PC-3 (cell line): ENCODE measurements at regions not wholly inside any gene's neighbourhood (a gene's known extent, or its start where the extent isn't known, plus 50 kb on each side); places are given as distances from the start of the nearest gene placed in this dataset.
"Not testable (repeated sequence)": the region's sequence is repeated elsewhere in the genome, so short reads cannot be mapped to it uniquely, and the experiment has no call there.

Experiments used
- ATAC-seq: fragments of 200-7000 bp; cut with Tn5 transposase; 2 replicates; pipeline ENCODE4 v1.9.1; 2020; ENCODE audit warnings: mild to moderate bottlenecking, moderate library complexity
- BruUV-seq: library from RNA; stranded (reverse); fragments of 400-500 nt; replicated peaks from 2 replicates; lab custom pipeline; 2021; lab: Mats Ljungman, UMichigan
- CTCF ChIA-PET: fragments of 300-600 bp; sonication (Branson Sonifier 250); formaldehyde crosslinking; loops from one replicate; lab custom pipeline; 2022; ENCODE audit warnings: antibody characterized with exemption; lab: Charles Lee
- POLR2A ChIA-PET: fragments of 300-600 bp; sonication (Branson Sonifier 250); formaldehyde crosslinking; loops from one replicate; lab custom pipeline; 2022; ENCODE audit warnings: antibody characterized with exemption; ENCODE audit not compliant: unreplicated experiment; lab: Charles Lee
- DNase-seq: peaks from one replicate; pipeline ENCODE4 v3.0.0-alpha.2; 2015
- H2AFZ ChIP-seq: fragments of 300-600 bp; sonication (generic); 2 replicates; pipeline ENCODE4 v1.6.0; 2016; ENCODE audit warnings: antibody characterized with exemption, low read length
- H3F3A ChIP-seq: fragments of 300-600 bp; sonication (generic); one replicate; pipeline ENCODE4 v1.6.0; 2017; ENCODE audit warnings: antibody characterized with exemption, low read length, control low read depth, mild to moderate bottlenecking; ENCODE audit not compliant: unreplicated experiment
- H3K27ac ChIP-seq: fragments of 300-600 bp; sonication (generic); 2 replicates; pipeline ENCODE4 v1.5.1; 2016; ENCODE audit warnings: mild to moderate bottlenecking, low read length
- H3K27me3 ChIP-seq: fragments of 300-600 bp; sonication (generic); 2 replicates; pipeline ENCODE4 v1.6.1; 2016; ENCODE audit warnings: low read length, mixed read lengths
- H3K36me3 ChIP-seq: fragments of 300-600 bp; sonication (generic); 2 replicates; pipeline ENCODE4 v1.6.1; 2016; ENCODE audit warnings: low read depth, mixed run types, low read length, mixed read lengths
- H3K4me1 ChIP-seq: fragments of 300-600 bp; sonication (generic); 2 replicates; pipeline ENCODE4 v1.5.1; 2016; ENCODE audit warnings: low read length; ENCODE audit not compliant: insufficient read depth
- H3K4me2 ChIP-seq: fragments of 300-600 bp; sonication (generic); 2 replicates; pipeline ENCODE4 v1.6.0; 2016; ENCODE audit warnings: low read length
- H3K4me3 ChIP-seq: fragments of 300-600 bp; sonication (generic); 2 replicates; pipeline ENCODE4 v1.5.1; 2016; ENCODE audit warnings: mild to moderate bottlenecking, low read length, mixed read lengths
- H3K79me2 ChIP-seq: fragments of 300-600 bp; sonication (generic); 2 replicates; pipeline ENCODE4 v1.6.1; 2017; ENCODE audit warnings: low read length, mixed read lengths
- H3K9ac ChIP-seq: fragments of 300-600 bp; sonication (generic); 2 replicates; pipeline ENCODE4 v1.6.0; 2016; ENCODE audit warnings: mild to moderate bottlenecking, low read length
- H3K9me2 ChIP-seq: fragments of 300-600 bp; sonication (generic); replicated peaks from 2 replicates; pipeline ENCODE4 v1.6.1; 2016; ENCODE audit warnings: mixed run types, low read length, mixed read lengths
- H3K9me3 ChIP-seq: fragments of 300-600 bp; sonication (generic); 2 replicates; pipeline ENCODE4 v1.6.1; 2016; ENCODE audit warnings: low read length, mixed read lengths
- H4K20me1 ChIP-seq: fragments of 300-600 bp; sonication (generic); 2 replicates; pipeline ENCODE4 v1.6.1; 2016; ENCODE audit warnings: low read length, mixed read lengths
- CTCF ChIP-seq: fragments of 300-600 bp; sonication (generic); conservative IDR thresholded peaks from 2 replicates; pipeline ENCODE4 v1.5.1; 2017; ENCODE audit warnings: antibody characterized with exemption, low read depth, mild to moderate bottlenecking, low read length
- intact Hi-C: fragments of 100-400 bp; cut with micrococcal nuclease; formaldehyde crosslinking; loops from 2 replicates; pipeline ENCODE4 v1.9.0; 2023

GRCh38 chr13:18666585-18666984 lies 515.0 kb downstream of the TUBA3C start:
- POLR2A ChIA-PET, result not testable (repeated sequence)

GRCh38 chr13:18665716-18666115 lies 515.9 kb downstream of the TUBA3C start:
- POLR2A ChIA-PET, H3K9me2 ChIP-seq, H3K27me3 ChIP-seq, H3K36me3 ChIP-seq, intact Hi-C loops, DNase-seq, BruUV-seq, ATAC-seq, H2AFZ ChIP-seq, H3K9ac ChIP-seq, H3K4me2 ChIP-seq, H3K79me2 ChIP-seq, H3K4me3 ChIP-seq, H3K9me3 ChIP-seq, H3F3A ChIP-seq, H3K27ac ChIP-seq, H4K20me1 ChIP-seq, H3K4me1 ChIP-seq, CTCF ChIA-PET: not testable (repeated sequence)

More at GRCh38 chr13:18666585-18666984, 515.0 kb downstream of the TUBA3C start:
- H3K79me2 ChIP-seq, H3K4me3 ChIP-seq, ATAC-seq, DNase-seq, H3K9me2 ChIP-seq, H3K27ac ChIP-seq, H3K9me3 ChIP-seq, H3K9ac ChIP-seq, H2AFZ ChIP-seq, H3K4me2 ChIP-seq, H3K4me1 ChIP-seq, H3K36me3 ChIP-seq, intact Hi-C loops, CTCF ChIA-PET, BruUV-seq, H4K20me1 ChIP-seq, H3F3A ChIP-seq, H3K27me3 ChIP-seq: not testable (repeated sequence)

GRCh38 chr13:18665124-18665523 lies 516.5 kb downstream of the TUBA3C start:
- H3K9me3 ChIP-seq, CTCF ChIA-PET, ATAC-seq, H3K4me3 ChIP-seq, H4K20me1 ChIP-seq, H3K9me2 ChIP-seq, BruUV-seq, DNase-seq, H3K4me1 ChIP-seq, H3K79me2 ChIP-seq, H3K27ac ChIP-seq, H3K27me3 ChIP-seq, H2AFZ ChIP-seq, intact Hi-C loops, H3F3A ChIP-seq, H3K36me3 ChIP-seq, POLR2A ChIA-PET, H3K4me2 ChIP-seq, H3K9ac ChIP-seq: not testable (repeated sequence)

- BruUV-seq, H4K20me1 ChIP-seq, H3K4me1 ChIP-seq, H2AFZ ChIP-seq, H3K4me3 ChIP-seq, ATAC-seq, intact Hi-C loops, DNase-seq, H3K4me2 ChIP-seq, H3K27ac ChIP-seq, H3K36me3 ChIP-seq, H3K9me3 ChIP-seq, H3F3A ChIP-seq, H3K79me2 ChIP-seq, H3K27me3 ChIP-seq, H3K9me2 ChIP-seq, CTCF ChIA-PET, POLR2A ChIA-PET, H3K9ac ChIP-seq: not testable (repeated sequence)
- peak; percentile 13; the same call in 1 of the 2 replicates for TF ChIP-seq CTCF
Measured at GRCh38 chr13:18663222-18663621, 518.4 kb downstream of the TUBA3C start.
